HL-60 (cell line): ENCODE measurements at regions not wholly inside any gene's neighbourhood (a gene's known extent, or its start where the extent isn't known, plus 50 kb on each side); places are given as distances from the start of the nearest gene placed in this dataset.

Source experiments
- POLR2AphosphoS5 ChIP-seq: IDR thresholded peaks from 2 replicates; pipeline ENCODE4 v1.6.1; 2012; ENCODE audit warnings: low read depth
- TF ChIP-seq, protein P1 (sequence below): IDR thresholded peaks from one replicate; pipeline ENCODE4 v1.5.1; 2011; ENCODE audit warnings: low read length, control low read depth, inconsistent platforms; ENCODE audit not compliant: insufficient read depth
- TF ChIP-seq, protein P2 (sequence below): IDR thresholded peaks from 2 replicates; pipeline ENCODE4 v1.6.1; 2012; ENCODE audit warnings: low read depth; ENCODE audit not compliant: insufficient replicate concordance

DNA sequence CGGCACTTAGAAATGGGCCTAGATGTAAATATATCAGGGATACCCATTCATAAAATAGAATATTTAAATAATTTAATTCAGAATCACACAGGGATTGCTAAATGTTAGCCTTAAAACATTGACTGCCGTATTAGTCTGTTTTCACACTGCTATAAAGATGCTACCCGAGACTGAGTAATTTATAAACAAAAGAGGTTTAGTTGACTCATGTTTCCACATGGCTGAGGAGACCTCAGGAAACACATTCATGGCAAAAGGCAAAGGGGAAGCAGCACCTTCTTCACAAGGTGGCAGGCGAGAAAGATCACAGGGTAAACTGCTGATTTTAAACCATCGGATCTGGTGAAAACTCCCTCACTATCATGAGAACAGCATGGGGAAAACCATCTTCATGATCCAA, 223.6 kb upstream of the GULP1 start:
- TF ChIP-seq, protein P1, sequence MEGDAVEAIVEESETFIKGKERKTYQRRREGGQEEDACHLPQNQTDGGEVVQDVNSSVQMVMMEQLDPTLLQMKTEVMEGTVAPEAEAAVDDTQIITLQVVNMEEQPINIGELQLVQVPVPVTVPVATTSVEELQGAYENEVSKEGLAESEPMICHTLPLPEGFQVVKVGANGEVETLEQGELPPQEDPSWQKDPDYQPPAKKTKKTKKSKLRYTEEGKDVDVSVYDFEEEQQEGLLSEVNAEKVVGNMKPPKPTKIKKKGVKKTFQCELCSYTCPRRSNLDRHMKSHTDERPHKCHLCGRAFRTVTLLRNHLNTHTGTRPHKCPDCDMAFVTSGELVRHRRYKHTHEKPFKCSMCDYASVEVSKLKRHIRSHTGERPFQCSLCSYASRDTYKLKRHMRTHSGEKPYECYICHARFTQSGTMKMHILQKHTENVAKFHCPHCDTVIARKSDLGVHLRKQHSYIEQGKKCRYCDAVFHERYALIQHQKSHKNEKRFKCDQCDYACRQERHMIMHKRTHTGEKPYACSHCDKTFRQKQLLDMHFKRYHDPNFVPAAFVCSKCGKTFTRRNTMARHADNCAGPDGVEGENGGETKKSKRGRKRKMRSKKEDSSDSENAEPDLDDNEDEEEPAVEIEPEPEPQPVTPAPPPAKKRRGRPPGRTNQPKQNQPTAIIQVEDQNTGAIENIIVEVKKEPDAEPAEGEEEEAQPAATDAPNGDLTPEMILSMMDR = no peak
- no peak for TF ChIP-seq POLR2AphosphoS5
- TF ChIP-seq, protein P2, sequence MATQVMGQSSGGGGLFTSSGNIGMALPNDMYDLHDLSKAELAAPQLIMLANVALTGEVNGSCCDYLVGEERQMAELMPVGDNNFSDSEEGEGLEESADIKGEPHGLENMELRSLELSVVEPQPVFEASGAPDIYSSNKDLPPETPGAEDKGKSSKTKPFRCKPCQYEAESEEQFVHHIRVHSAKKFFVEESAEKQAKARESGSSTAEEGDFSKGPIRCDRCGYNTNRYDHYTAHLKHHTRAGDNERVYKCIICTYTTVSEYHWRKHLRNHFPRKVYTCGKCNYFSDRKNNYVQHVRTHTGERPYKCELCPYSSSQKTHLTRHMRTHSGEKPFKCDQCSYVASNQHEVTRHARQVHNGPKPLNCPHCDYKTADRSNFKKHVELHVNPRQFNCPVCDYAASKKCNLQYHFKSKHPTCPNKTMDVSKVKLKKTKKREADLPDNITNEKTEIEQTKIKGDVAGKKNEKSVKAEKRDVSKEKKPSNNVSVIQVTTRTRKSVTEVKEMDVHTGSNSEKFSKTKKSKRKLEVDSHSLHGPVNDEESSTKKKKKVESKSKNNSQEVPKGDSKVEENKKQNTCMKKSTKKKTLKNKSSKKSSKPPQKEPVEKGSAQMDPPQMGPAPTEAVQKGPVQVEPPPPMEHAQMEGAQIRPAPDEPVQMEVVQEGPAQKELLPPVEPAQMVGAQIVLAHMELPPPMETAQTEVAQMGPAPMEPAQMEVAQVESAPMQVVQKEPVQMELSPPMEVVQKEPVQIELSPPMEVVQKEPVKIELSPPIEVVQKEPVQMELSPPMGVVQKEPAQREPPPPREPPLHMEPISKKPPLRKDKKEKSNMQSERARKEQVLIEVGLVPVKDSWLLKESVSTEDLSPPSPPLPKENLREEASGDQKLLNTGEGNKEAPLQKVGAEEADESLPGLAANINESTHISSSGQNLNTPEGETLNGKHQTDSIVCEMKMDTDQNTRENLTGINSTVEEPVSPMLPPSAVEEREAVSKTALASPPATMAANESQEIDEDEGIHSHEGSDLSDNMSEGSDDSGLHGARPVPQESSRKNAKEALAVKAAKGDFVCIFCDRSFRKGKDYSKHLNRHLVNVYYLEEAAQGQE = no peak
